ENCODE measurements at regions not wholly inside any gene's neighbourhood (a gene's known extent, or its start where the extent isn't known, plus 50 kb on each side); places are given as distances from the start of the nearest gene placed in this dataset.

GRCh38 chr2:240377366-240377765 lies 58.1 kb upstream of the GPC1 start (continued):
- TF ChIP-seq REST (IDR thresholded peaks at IDR 0.05; ENCODE audit: low read depth, low read length), result no peak
- no peak for TF ChIP-seq NRF1 (IDR thresholded peaks at IDR 0.05; ENCODE audit: low read depth, low read length)
- no peak for TF ChIP-seq PBX3 (IDR thresholded peaks at IDR 0.05)
- no peak for TF ChIP-seq RAD21 (IDR thresholded peaks at IDR 0.05; ENCODE audit: low read length)

- Histone ChIP-seq H3K9ac (no peak overlapping the region), H3K27ac (ENCODE audit: low read depth in 2 of 2, low read length in 1 of 2) (no peak overlapping the region), H3K4me1 (ENCODE audit: control insufficient read depth in 1 of 2, insufficient read depth in 2 of 2, low read depth in 1 of 2, low read length in 1 of 2) (0 out of 4 replicates have a peak, but pooled peaks cover 0 to 5% of the 10 kb centered on the region in 2 experiments), H3K36me3 (replicated peaks in 1 of 2; ENCODE audit: control insufficient read depth in 1 of 2, insufficient read depth in 2 of 2, low read length in 1 of 2) (no peaks in the 10 kb centered on the region), H4K20me1 (ENCODE audit: insufficient read depth) (no peaks in the 10 kb centered on the region), H3K9me3 (no peaks in the 10 kb centered on the region), H3F3A (replicated peaks; ENCODE audit: insufficient read depth) (no peaks in the 10 kb centered on the region), H3K9me2 (no peaks in the 10 kb centered on the region), H2AFZ (ENCODE audit: low read depth) (no peak overlapping the region), H3K4me2 (no peak overlapping the region), H3K4me3 (ENCODE audit: low read depth in 2 of 2, low read length in 1 of 2) (no peak overlapping the region), H3K79me2 (ENCODE audit: insufficient read depth) (no peaks in the 10 kb centered on the region), H3K27me3 (ENCODE audit: insufficient read depth) (no peaks in the 10 kb centered on the region)
- POLR2A ChIA-PET, result no interaction called here
- TF ChIP-seq SIN3A (IDR thresholded peaks at IDR 0.05; ENCODE audit: borderline replicate concordance, low read depth, low read length) (no peak), ZBTB33 (IDR thresholded peaks at IDR 0.05; ENCODE audit: borderline replicate concordance, low read depth) (no peak), ELF1 (IDR thresholded peaks at IDR 0.05) (no peak)
- 51% methylated on average over 9 of the region's 9 CpGs for WGBS (ENCODE audit: low lambda C conversion rate)
- CTCF ChIA-PET, result no interaction called here
- DNase-seq, result no peak
These were observed 56.3 kb upstream of the GPC1 start for GRCh38 chr2:240379089-240379636.

Data from SK-N-SH (cell line).